Skeletal muscle tissue (tissue), 3 donors: ENCODE measurements at regions not wholly inside any gene's neighbourhood (a gene's known extent, or its start where the extent isn't known, plus 50 kb on each side); places are given as distances from the start of the nearest gene placed in this dataset.

ENCODE experiments used
- H3K27ac ChIP-seq: one replicate; pipeline ENCODE4 v1.7.0; 2013; ENCODE audit warnings: mild to moderate bottlenecking, low read depth, low read length, inconsistent platforms
- H3K27me3 ChIP-seq, 3 donors: one replicate each; pipeline ENCODE4 v1.7.0; 2013; ENCODE audit warnings: low read length in 3 of 3; ENCODE audit not compliant: control insufficient read depth in 3 of 3, insufficient read depth in 3 of 3
- H3K36me3 ChIP-seq, 3 donors: one replicate each; pipeline ENCODE4 v1.7.0; 2013; ENCODE audit warnings: low read length in 3 of 3; ENCODE audit not compliant: control insufficient read depth in 3 of 3, insufficient read depth in 3 of 3
- H3K4me1 ChIP-seq, 3 donors: one replicate each; pipeline ENCODE4 v1.7.0; 2013; ENCODE audit warnings: low read length in 3 of 3, mild to moderate bottlenecking in 3 of 3; ENCODE audit not compliant: control insufficient read depth in 3 of 3, insufficient read depth in 3 of 3
- H3K4me3 ChIP-seq, 3 donors: one replicate each; pipeline ENCODE4 v1.7.0; 2013; ENCODE audit warnings: low read length in 3 of 3
- H3K9ac ChIP-seq, 3 donors: one replicate each; pipeline ENCODE4 v1.7.0; 2013; ENCODE audit warnings: low read length in 3 of 3, mild to moderate bottlenecking in 3 of 3, moderate library complexity in 2 of 3, low read depth in 1 of 3
- H3K9me3 ChIP-seq, 3 donors: one replicate each; pipeline ENCODE4 v1.7.0; 2013; ENCODE audit warnings: low read length in 3 of 3; ENCODE audit not compliant: control insufficient read depth in 3 of 3
- donor health status: Osteomylitis.

- Histone ChIP-seq H3K4me3 (no peak overlapping the region), H3K4me1 (peaks cover 0 to 8% (median 2%) of the 10 kb centered on the region in 3 donors), H3K27ac (no peak overlapping the region), H3K36me3 (no peaks in the 10 kb centered on the region), H3K27me3 (peaks cover 59 to 76% (median 67%) of the 10 kb centered on the region in 3 donors), H3K9me3 (no peaks in the 10 kb centered on the region), H3K9ac (no peak overlapping the region)
Measured at GRCh38 chr9:131809941-131810344, 70.1 kb upstream of the RAPGEF1 start.

- Histone ChIP-seq H3K27me3 (peaks cover 60 to 68% (median 62%) of the 10 kb centered on the region in 3 donors), H3K4me3 (no peak overlapping the region), H3K9ac (no peak overlapping the region), H3K4me1 (peaks cover 0 to 8% (median 2%) of the 10 kb centered on the region in 3 donors), H3K27ac (no peak overlapping the region), H3K9me3 (no peaks in the 10 kb centered on the region), H3K36me3 (no peaks in the 10 kb centered on the region)
Measured at GRCh38 chr9:131808291-131808690, 68.4 kb upstream of the RAPGEF1 start.

GRCh38 chr9:131807144-131807983 lies 67.5 kb upstream of the RAPGEF1 start:
- Histone ChIP-seq H3K9me3 (no peaks in the 10 kb centered on the region), H3K27ac (no peak overlapping the region), H3K27me3 (peaks cover 53 to 66% (median 58%) of the 10 kb centered on the region in 3 donors), H3K9ac (no peak overlapping the region), H3K4me3 (no peak overlapping the region), H3K36me3 (no peaks in the 10 kb centered on the region), H3K4me1 (peaks cover 0 to 4% (median 2%) of the 10 kb centered on the region in 3 donors)

- H3K27me3 ChIP-seq, result peaks cover 46 to 63% (median 61%) of the 10 kb centered on the region in 3 donors
Measured at GRCh38 chr9:131805803-131806202, 65.9 kb upstream of the RAPGEF1 start.

GRCh38 chr9:131804826-131805225 lies 65.0 kb upstream of the RAPGEF1 start:
- H3K27ac ChIP-seq, result no peak overlapping the region
- no peaks in the 10 kb centered on the region for H3K36me3 ChIP-seq
- H3K9me3 ChIP-seq, result no peaks in the 10 kb centered on the region
- H3K4me1 ChIP-seq, result peaks cover 0 to 2% (median 0%) of the 10 kb centered on the region in 3 donors
- no peak overlapping the region for H3K9ac ChIP-seq
- H3K4me3 ChIP-seq, result no peak overlapping the region
- peaks cover 42 to 56% (median 54%) of the 10 kb centered on the region in 3 donors for H3K27me3 ChIP-seq

More at GRCh38 chr9:131805803-131806202, 65.9 kb upstream of the RAPGEF1 start:
- H3K27ac ChIP-seq, result no peak overlapping the region
- no peaks in the 10 kb centered on the region for H3K9me3 ChIP-seq
- H3K4me3 ChIP-seq, result no peak overlapping the region
- peaks cover 0 to 2% (median 0%) of the 10 kb centered on the region in 3 donors for H3K4me1 ChIP-seq
- no peak overlapping the region for H3K9ac ChIP-seq
- no peaks in the 10 kb centered on the region for H3K36me3 ChIP-seq

- Histone ChIP-seq H3K9me3 (no peaks in the 10 kb centered on the region), H3K9ac (no peak overlapping the region), H3K4me1 (peaks cover 0 to 2% (median 0%) of the 10 kb centered on the region in 3 donors), H3K27me3 (peaks cover 34 to 48% (median 46%) of the 10 kb centered on the region in 3 donors), H3K36me3 (no peaks in the 10 kb centered on the region), H3K27ac (no peak overlapping the region), H3K4me3 (no peak overlapping the region)
Measured at GRCh38 chr9:131803758-131804411, 64.0 kb upstream of the RAPGEF1 start.

GRCh38 chr9:131801810-131802209 lies 61.9 kb upstream of the RAPGEF1 start:
- no peak overlapping the region for H3K9ac ChIP-seq

GRCh38 chr9:131800843-131801242 lies 61.0 kb upstream of the RAPGEF1 start:
- Histone ChIP-seq H3K9me3 (no peaks in the 10 kb centered on the region), H3K36me3 (no peaks in the 10 kb centered on the region), H3K9ac (no peak overlapping the region), H3K4me3 (no peak overlapping the region), H3K27me3 (peaks cover 23 to 28% (median 28%) of the 10 kb centered on the region in 3 donors), H3K27ac (no peak overlapping the region), H3K4me1 (no peaks in the 10 kb centered on the region)

More at GRCh38 chr9:131801810-131802209, 61.9 kb upstream of the RAPGEF1 start:
- Histone ChIP-seq H3K9me3 (no peaks in the 10 kb centered on the region), H3K4me1 (no peaks in the 10 kb centered on the region), H3K27me3 (peaks cover 30 to 37% (median 35%) of the 10 kb centered on the region in 3 donors), H3K36me3 (no peaks in the 10 kb centered on the region), H3K4me3 (no peak overlapping the region), H3K27ac (no peak overlapping the region)

GRCh38 chr9:131800366-131800765 lies 60.5 kb upstream of the RAPGEF1 start:
- Histone ChIP-seq H3K27ac (no peak overlapping the region), H3K36me3 (no peaks in the 10 kb centered on the region), H3K27me3 (peaks cover 20 to 26% (median 25%) of the 10 kb centered on the region in 3 donors), H3K9ac (no peak overlapping the region), H3K4me1 (no peaks in the 10 kb centered on the region), H3K9me3 (no peaks in the 10 kb centered on the region), H3K4me3 (no peak overlapping the region)
